Karpas-422 (cell line): ENCODE measurements at regions not wholly inside any gene's neighbourhood (a gene's known extent, or its start where the extent isn't known, plus 50 kb on each side); places are given as distances from the start of the nearest gene placed in this dataset.

Experiments used
- DNase-seq: peaks from one replicate; pipeline ENCODE4 v3.0.0-alpha.2; 2015
- H2AFZ ChIP-seq: fragments of 200-600 bp; sonication (generic); 2 replicates; pipeline ENCODE4 v1.6.1; 2014; ENCODE audit warnings: antibody characterized with exemption, low read length, mixed read lengths
- H3K27ac ChIP-seq: fragments of 200-600 bp; sonication (generic); 2 replicates; pipeline ENCODE4 v1.5.1; 2014; ENCODE audit warnings: mild to moderate bottlenecking, low read length, moderate library complexity
- H3K27me3 ChIP-seq: fragments of 200-600 bp; sonication (generic); 2 replicates; pipeline ENCODE4 v1.6.1; 2014; ENCODE audit warnings: low read length, mixed read lengths
- H3K36me3 ChIP-seq: fragments of 200-600 bp; sonication (generic); 2 replicates; pipeline ENCODE4 v1.6.1; 2014; ENCODE audit warnings: low read length, mixed read lengths; ENCODE audit not compliant: insufficient read depth
- H3K4me1 ChIP-seq: fragments of 200-600 bp; sonication (generic); 2 replicates; pipeline ENCODE4 v1.6.1; 2014; ENCODE audit warnings: mild to moderate bottlenecking, low read length, mixed read lengths
- H3K4me2 ChIP-seq: fragments of 200-600 bp; sonication (generic); 2 replicates; pipeline ENCODE4 v1.6.1; 2014; ENCODE audit warnings: low read length, low read depth, mild to moderate bottlenecking; ENCODE audit not compliant: poor library complexity, severe bottlenecking
- H3K4me3 ChIP-seq: fragments of 200-600 bp; sonication (generic); 2 replicates; pipeline ENCODE4 v1.5.1; 2014; ENCODE audit warnings: mild to moderate bottlenecking, antibody characterized with exemption, low read length, mixed read lengths
- H3K79me2 ChIP-seq: fragments of 200-600 bp; sonication (generic); 2 replicates; pipeline ENCODE4 v1.6.1; 2014; ENCODE audit warnings: mild to moderate bottlenecking, low read length, mixed read lengths
- H3K9ac ChIP-seq: fragments of 200-600 bp; sonication (generic); 2 replicates; pipeline ENCODE4 v1.6.0; 2014; ENCODE audit warnings: low read length
- H3K9me2 ChIP-seq: fragments of 200-600 bp; sonication (generic), shearing (Covaris generic); replicated peaks from 2 replicates; pipeline ENCODE4 v1.6.0; 2014; ENCODE audit warnings: mild to moderate bottlenecking, low read length, moderate library complexity; ENCODE audit not compliant: insufficient read depth
- H3K9me3 ChIP-seq: fragments of 300-700, 200-600 bp; sonication (generic); 2 replicates; pipeline ENCODE4 v1.6.1; 2014; ENCODE audit warnings: low read length, mixed read lengths
- H4K20me1 ChIP-seq: fragments of 200-600 bp; sonication (generic); 2 replicates; pipeline ENCODE4 v1.6.1; 2014; ENCODE audit warnings: mild to moderate bottlenecking, antibody characterized with exemption, low read length, low read depth; ENCODE audit not compliant: insufficient read depth

DNA sequence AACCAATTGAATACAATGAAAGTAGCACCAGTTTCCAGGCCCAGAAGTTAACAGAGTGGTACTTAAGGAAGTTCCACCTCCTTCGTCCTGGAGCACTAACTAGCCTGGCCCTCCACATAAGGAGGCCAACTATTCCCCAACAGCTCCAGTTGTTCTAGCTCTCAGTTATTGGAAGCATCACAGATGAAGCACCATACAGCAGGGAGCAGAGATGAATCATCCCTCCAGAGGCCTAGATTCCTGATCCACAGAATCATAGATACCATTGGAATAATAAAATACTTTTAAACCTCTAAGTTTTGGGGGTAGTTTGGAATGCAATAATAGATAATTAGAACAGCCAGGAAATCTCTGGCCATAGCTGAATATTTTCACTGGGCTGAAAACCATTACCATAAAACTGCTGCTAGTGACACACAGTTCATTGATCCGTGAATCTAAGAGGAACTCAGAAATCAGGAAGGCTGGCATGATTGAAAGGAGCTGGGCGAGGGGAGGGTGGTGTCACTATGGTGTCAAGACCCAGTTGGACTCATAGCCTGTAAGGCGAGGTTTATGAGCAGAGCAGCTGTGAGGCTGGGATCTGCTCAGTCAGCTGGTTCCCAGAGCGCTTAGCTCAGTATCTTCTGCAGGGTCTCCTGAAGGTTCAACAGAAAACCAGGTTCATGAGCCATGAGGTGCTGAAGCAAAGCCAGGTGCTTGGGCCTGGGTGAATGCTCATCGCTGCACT is 371.4 kb upstream of the TMTC1 start:
- Histone ChIP-seq H3K4me3 (no peak overlapping the region), H3K27me3 (0 out of 2 replicates have a peak, but pooled peaks cover 3% of the 10 kb centered on the region), H3K4me2 (no peak overlapping the region), H3K9me2 (no peaks in the 10 kb centered on the region), H3K27ac (no peak overlapping the region), H3K9ac (no peak overlapping the region), H3K4me1 (no peaks in the 10 kb centered on the region), H3K9me3 (peaks cover 4% of the 10 kb centered on the region), H4K20me1 (no peaks in the 10 kb centered on the region), H2AFZ (no peak overlapping the region), H3K79me2 (no peaks in the 10 kb centered on the region), H3K36me3 (no peaks in the 10 kb centered on the region)
- DNase-seq, result no peak

DNA sequence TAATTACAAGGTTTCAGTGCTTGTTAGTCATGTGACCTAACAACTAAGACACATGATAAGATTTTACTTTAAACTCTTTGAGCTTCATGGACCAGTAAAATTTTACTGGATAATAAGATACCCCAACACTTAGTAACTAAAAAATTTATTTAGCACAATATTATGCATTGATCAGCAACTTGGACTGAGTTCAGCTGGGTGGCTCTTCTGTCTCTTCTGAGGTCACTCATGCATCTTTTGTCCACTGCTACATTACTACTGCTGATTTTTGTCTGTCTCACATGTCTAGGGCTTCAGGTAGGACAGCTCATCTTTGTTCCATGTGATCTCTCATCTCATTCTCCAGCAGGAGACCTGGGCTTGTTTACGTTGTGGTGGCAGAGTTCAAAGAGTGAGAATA is 370.2 kb upstream of the TMTC1 start:
- Histone ChIP-seq H3K36me3 (no peaks in the 10 kb centered on the region), H3K9ac (no peak overlapping the region), H3K9me3 (peaks cover 4% of the 10 kb centered on the region), H3K4me3 (no peak overlapping the region), H3K4me2 (no peak overlapping the region), H3K79me2 (no peaks in the 10 kb centered on the region), H4K20me1 (no peaks in the 10 kb centered on the region), H3K27ac (no peak overlapping the region), H3K9me2 (no peaks in the 10 kb centered on the region), H3K27me3 (0 out of 2 replicates have a peak, but pooled peaks cover 3% of the 10 kb centered on the region), H2AFZ (no peak overlapping the region), H3K4me1 (no peaks in the 10 kb centered on the region)
- no peak for DNase-seq

DNA sequence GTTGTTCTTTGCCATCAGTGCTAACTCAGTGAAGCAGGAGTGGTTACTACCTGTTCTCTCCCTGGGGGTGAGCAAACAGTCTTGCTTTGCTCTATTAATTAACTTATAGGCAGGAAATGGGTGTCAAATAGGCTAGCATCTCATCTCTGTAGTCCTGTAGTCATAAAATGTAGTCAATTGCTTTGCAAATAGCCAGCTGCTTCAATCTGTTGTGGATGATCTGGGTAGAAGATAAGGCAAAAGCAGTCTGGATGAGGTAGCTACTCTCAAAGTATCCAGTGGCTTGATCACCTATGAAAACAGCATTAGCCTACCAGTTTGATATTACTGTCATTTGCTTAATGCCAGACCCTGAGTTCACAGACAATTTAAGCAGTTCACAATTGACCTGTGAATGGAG is 369.0 kb upstream of the TMTC1 start:
- Histone ChIP-seq H3K36me3 (no peaks in the 10 kb centered on the region), H3K27me3 (0 out of 2 replicates have a peak, but pooled peaks cover 3% of the 10 kb centered on the region), H2AFZ (no peak overlapping the region), H4K20me1 (no peaks in the 10 kb centered on the region), H3K27ac (no peak overlapping the region), H3K4me1 (no peaks in the 10 kb centered on the region), H3K9ac (no peak overlapping the region), H3K9me3 (peaks cover 4% of the 10 kb centered on the region), H3K79me2 (no peaks in the 10 kb centered on the region), H3K4me2 (no peak overlapping the region), H3K9me2 (no peaks in the 10 kb centered on the region), H3K4me3 (no peak overlapping the region)
- no peak for DNase-seq

DNA sequence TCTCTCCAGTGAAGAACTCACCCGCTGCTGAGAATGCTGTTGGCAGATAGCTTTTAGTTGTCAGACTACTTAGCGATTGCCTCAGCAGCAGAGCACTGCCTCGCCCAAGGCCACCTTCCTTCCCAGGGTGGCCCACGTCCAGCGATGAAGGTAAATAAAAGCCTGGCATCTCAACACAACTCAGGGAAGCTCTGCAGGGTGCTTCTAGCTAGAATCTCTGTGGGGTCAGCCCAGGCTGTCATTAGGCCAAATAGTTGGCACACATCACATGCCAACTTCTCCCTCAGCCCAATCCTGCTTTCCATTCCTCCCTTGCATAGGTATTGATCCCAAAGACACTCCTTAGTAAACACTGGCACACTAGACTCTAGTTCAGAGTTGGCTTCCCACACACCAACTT is 368.1 kb upstream of the TMTC1 start:
- Histone ChIP-seq H3K27ac (no peak overlapping the region), H3K4me1 (no peaks in the 10 kb centered on the region), H3K9me2 (no peaks in the 10 kb centered on the region), H3K4me2 (no peak overlapping the region), H3K4me3 (no peak overlapping the region), H4K20me1 (no peaks in the 10 kb centered on the region), H2AFZ (no peak overlapping the region), H3K9me3 (peaks cover 4% of the 10 kb centered on the region), H3K27me3 (0 out of 2 replicates have a peak, but pooled peaks cover 3% of the 10 kb centered on the region), H3K36me3 (no peaks in the 10 kb centered on the region), H3K9ac (no peak overlapping the region), H3K79me2 (no peaks in the 10 kb centered on the region)
- DNase-seq, result no peak

DNA sequence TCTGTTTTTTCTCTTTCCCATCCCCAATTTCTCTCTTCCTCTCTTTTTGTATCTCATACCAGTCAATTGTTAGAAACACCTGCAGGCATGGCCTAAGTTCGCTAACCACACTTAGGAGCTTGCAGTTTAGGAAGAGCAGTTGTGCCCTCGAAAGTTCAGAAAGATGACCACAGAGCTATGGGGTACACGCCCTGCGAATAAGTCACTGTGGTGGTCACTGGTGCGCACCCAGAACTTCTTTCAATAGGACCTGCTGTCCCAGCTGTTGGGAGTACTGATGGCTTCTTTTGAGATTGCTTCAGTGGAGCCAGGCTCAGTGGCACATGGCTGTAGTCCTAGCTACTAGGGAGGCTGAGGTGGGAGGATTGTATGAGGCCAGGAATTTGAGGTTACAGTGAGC is 362.8 kb upstream of the TMTC1 start:
- Histone ChIP-seq H3K4me2 (no peak overlapping the region), H4K20me1 (no peaks in the 10 kb centered on the region), H3K9ac (no peak overlapping the region), H3K9me3 (no peaks in the 10 kb centered on the region), H3K4me3 (no peak overlapping the region), H3K27ac (no peak overlapping the region), H3K9me2 (no peaks in the 10 kb centered on the region), H3K27me3 (no peaks in the 10 kb centered on the region), H2AFZ (no peak overlapping the region), H3K36me3 (no peaks in the 10 kb centered on the region), H3K79me2 (no peaks in the 10 kb centered on the region), H3K4me1 (no peaks in the 10 kb centered on the region)
- DNase-seq, result no peak

DNA sequence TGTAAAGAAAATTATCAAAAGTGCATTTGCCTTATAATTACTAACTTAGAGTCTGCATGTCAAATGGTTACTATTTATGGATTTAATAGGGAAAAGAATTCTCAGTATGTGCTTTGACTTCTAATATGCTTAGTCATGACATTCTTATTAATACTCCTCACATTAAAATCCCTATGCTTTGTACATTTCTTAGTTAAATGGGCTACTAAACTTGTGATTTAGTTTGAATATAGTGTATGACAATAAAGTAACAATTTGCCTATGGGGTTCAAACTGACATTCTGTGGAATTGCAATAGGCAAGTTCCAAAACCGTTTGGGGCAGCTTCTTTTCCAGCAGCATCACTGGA is 361.9 kb upstream of the TMTC1 start:
- Histone ChIP-seq H3K9me3 (no peaks in the 10 kb centered on the region), H3K9ac (no peak overlapping the region), H3K27me3 (no peaks in the 10 kb centered on the region), H3K9me2 (no peaks in the 10 kb centered on the region), H3K4me3 (no peak overlapping the region), H4K20me1 (no peaks in the 10 kb centered on the region), H2AFZ (no peak overlapping the region), H3K36me3 (no peaks in the 10 kb centered on the region), H3K4me1 (no peaks in the 10 kb centered on the region), H3K27ac (no peak overlapping the region), H3K4me2 (no peak overlapping the region), H3K79me2 (no peaks in the 10 kb centered on the region)
- no peak for DNase-seq

DNA sequence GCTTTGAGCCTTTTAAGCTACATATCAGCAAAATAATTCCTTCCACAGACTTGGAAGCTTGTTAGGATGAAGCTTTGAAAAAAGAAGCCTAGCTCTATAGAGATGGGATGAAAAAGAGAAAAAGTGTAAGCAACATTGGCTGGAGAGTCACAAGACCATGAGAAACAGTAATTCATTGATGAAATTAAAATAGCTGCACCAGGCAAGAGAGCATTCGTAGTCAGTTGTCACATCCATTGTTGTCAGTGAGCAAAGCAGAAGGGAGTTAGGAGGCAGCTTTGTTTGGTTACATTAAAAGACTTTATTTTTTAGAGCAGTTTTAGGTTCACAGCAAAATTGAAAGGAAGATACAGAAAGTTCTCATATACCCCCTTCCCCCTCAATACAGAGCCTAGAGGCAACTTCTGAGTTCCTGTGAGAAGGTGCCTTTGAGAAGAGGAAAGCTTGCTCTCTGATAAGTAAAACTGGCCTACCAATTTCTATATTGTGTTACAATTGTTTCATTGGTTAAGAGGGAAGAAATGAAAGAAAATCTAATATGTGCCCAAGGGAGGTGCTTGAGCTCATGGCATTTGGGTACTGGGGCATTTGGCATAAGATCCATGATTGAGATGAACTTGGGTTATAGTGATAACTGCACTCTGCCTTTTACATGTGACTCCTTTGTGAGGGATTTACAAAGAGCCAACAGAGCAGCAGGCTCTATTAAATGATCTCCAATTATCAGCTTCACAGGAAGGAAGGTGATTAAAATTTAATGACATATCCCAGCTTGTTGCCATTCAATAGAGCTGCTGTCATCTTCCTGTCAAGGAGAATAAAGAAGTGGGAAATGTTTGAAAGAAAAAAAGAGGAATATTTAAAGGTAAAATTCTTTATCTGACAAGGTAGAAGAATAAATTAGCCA is 361.3 kb upstream of the TMTC1 start:
- DNase-seq, result no peak
- no peaks in the 10 kb centered on the region for H4K20me1 ChIP-seq
- H3K36me3 ChIP-seq, result no peaks in the 10 kb centered on the region
- no peak overlapping the region for H3K4me2 ChIP-seq
- H3K4me3 ChIP-seq, result no peak overlapping the region
- H3K9me2 ChIP-seq, result no peaks in the 10 kb centered on the region
- H3K79me2 ChIP-seq, result no peaks in the 10 kb centered on the region
- H3K9ac ChIP-seq, result no peak overlapping the region
- no peak overlapping the region for H2AFZ ChIP-seq
- H3K27ac ChIP-seq, result no peak overlapping the region
- H3K9me3 ChIP-seq, result no peaks in the 10 kb centered on the region
- no peaks in the 10 kb centered on the region for H3K27me3 ChIP-seq
- no peaks in the 10 kb centered on the region for H3K4me1 ChIP-seq

DNA sequence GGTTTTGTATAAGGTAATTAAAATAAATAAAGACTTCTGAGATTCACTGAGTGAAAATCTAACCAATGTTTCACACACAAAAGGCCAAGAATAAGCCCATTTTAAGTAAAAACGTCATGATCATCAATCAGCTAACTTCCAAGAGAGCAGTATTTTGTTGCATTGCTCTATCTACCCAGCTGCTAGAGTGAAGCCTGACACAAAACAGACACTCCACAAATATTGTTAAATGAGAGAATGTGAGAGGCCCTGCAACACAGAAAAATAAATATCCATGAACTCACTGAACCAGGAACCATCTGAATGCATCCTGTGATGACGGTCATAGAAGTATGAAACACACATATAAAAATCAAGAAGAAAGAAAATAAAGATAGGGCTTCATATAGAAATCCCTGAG is 358.6 kb upstream of the TMTC1 start:
- Histone ChIP-seq H3K36me3 (no peaks in the 10 kb centered on the region), H3K9me2 (no peaks in the 10 kb centered on the region), H3K27ac (no peak overlapping the region), H3K79me2 (no peaks in the 10 kb centered on the region), H3K27me3 (no peaks in the 10 kb centered on the region), H3K4me3 (no peak overlapping the region), H2AFZ (no peak overlapping the region), H3K4me1 (no peaks in the 10 kb centered on the region), H3K9ac (no peak overlapping the region), H3K4me2 (no peak overlapping the region), H4K20me1 (no peaks in the 10 kb centered on the region), H3K9me3 (no peaks in the 10 kb centered on the region)
- no peak for DNase-seq
